Left renal cortex interstitium (tissue), 4 donors: ENCODE measurements at regions not wholly inside any gene's neighbourhood (a gene's known extent, or its start where the extent isn't known, plus 50 kb on each side); places are given as distances from the start of the nearest gene placed in this dataset.

Experiments used
- DNase-seq, 4 donors: peaks; one replicate each; pipeline ENCODE4 v3.0.0-alpha.2; 2013; ENCODE audit warnings: low read depth in 4 of 4, low spot score in 2 of 4, missing footprints in 1 of 4

- DNase-seq = no peak
Measured at GRCh38 chr2:139201516-139201915, 421.3 kb upstream of the NXPH2 start.

DNA sequence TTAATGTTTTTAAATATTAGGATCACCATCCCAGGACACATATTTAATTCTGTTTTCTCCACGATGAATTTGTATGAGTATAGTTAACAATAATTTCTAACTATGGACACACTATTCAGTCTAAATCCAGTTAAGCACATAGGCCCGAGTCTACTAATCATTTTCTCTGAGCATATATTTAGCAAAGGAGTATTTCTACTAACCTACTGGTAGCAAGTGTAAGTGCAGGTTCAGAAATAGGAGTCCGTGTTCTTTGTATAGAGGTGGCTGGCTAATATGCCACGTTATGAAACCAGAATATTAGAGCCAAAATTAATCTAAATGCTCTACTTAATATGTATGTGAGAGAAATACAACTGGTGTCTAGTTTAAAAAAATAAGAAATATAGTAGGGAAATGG lies 416.6 kb upstream of the NXPH2 start:
- DNase-seq = no peak

GRCh38 chr2:139194546-139194945 lies 414.4 kb upstream of the NXPH2 start:
- no peak for DNase-seq

DNA sequence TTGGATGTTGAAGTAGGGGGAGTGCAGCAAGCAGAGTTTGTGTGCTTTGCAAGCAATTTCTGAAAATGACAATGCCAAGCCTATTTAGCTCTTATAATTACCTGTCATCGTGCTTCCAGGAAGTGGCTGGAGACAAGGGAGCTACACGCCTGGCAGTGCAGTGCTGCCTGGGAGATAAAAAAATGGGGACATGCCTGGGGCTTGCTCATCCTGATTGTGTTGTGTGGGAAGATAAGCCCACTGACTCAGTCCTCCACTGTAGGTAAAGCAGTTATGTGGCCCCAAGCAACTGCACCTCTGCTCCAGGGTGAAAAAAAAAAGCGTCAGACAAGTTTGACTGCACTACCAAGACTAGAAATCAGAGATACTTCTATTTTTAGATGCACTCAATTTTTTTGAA lies 396.9 kb upstream of the NXPH2 start:
- DNase-seq = no peak

DNA sequence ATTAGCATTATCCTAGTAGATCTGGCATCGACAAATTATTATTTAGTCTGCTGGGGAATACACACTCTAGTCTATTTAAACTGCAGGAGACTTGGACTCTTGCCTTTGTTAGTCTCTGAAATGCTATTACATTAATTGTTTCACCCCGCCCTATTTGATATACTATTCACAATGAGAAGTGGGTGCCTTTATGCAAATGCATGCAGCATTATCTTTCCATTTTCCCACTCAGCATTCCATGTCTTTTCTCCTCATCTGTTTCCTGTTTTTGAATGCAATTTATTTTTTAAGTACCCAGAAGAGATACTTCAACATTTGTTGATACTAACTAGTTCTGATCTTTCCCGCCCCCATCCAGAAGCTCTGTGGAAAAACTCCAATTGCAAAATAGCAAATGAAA lies 395.3 kb upstream of the NXPH2 start:
- no peak for DNase-seq

DNA sequence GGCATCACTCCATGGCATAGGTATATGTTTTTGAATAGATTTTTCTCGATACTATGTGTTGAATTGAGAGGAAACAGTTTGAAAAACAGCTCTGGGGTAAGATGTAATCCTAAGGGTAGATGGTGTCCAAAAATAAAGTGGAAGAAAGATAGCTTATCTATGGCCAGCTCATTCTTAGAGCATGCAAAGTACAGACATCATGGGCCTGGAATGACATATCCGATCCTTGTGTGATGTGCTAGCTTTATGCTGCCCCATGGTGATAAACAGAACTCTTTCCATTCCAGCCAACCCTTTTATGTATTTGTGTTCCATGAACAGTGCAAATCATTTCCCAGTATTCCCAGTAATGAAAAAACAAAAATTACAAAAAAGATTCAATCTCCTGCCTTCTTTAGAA lies 390.2 kb upstream of the NXPH2 start:
- DNase-seq = no peak

- no peak for DNase-seq
Measured at GRCh38 chr2:139165601-139166000, 385.4 kb upstream of the NXPH2 start.

- no peak for DNase-seq
Measured at GRCh38 chr2:139165041-139165440, 384.9 kb upstream of the NXPH2 start.

DNA sequence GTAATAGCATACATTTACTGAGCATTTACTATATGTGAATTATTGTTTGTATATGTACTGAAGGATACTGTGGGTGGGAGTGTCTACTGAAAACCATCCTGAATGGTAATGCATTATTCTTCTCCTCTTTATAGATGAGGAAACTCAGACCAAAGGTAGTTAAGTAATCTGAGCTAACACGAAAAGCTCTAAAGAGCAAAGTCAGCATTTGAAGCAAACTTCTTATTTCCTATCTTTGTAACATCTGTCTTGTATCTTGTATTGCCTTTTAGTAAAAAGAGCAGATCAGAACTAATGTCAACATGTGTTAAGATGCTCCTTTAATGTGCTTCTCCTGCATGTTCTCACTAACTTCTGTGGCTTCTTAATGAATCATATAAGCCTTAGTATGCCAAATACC lies 382.8 kb upstream of the NXPH2 start:
- no peak for DNase-seq

DNA sequence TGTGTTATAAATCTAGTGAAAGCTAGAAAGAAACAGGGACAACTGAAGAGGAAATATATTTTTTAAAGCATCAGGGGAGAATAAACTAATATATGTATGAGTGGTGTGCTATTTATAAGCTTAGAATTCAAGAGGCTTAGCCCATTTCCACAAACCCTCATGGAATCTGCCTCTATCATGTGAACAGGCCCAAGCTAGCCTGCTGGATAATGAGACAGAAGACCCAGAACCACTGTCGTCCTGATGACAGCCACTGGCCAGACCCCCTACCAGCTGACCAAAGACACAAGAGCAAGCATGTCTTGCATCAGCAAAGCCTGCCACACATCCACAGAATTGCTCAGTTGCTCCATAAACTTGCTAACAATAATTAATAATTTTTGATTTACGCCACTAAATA lies 382.3 kb upstream of the NXPH2 start:
- DNase-seq = no peak

GRCh38 chr2:139160836-139161235 lies 380.6 kb upstream of the NXPH2 start:
- no peak for DNase-seq

DNA sequence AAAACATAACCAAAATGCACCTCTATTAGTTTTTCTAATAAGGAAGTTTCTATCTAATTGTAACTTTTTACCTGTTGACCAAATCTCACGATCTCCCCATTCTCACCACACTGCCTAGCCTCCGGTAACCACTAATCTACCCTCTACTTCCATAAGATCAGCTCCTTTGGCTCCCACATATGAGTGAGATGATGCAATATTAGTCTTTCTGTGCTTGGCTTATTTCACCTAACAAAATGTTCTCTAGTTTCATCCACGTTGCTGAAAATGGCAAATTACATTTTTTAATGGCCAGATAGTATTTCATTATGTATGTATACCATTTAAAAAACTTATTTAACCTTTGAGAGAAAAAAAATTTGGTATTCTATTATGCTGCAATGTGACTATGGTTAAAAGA lies 379.0 kb upstream of the NXPH2 start:
- no peak for DNase-seq

GRCh38 chr2:139156730-139157129 lies 376.5 kb upstream of the NXPH2 start:
- no peak for DNase-seq

GRCh38 chr2:139155991-139156390 lies 375.8 kb upstream of the NXPH2 start:
- no peak for DNase-seq

DNA sequence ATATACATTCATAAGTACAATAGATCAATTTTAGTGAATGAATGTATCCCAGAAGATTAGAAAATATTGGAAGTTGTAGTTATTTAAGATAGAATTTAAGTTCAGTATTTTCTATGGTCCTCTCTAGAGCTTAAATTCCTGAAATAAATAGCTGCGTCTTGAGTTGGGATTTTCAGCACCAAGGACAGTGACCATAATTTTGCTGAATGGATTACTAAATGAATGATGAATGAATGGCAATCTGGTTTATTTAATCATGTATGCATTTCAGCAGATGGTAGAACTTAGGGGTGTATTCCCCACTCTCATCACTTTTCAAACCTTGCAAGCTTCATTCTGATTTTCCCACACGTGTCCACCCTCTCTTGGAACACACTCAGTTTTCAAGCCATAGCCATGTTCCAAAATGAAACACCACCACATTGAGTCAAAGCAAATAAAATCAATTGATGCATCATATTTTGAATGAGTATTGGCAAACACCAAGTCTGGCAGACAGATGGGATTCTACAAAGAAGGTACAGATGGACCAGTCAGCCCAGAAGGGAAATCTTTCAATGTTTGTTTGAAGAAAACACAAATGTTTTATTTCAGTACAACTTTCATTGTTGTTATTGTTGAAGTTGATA lies 362.2 kb upstream of the NXPH2 start:
- peak in 3 of 4 donors; percentile 0 to 10 (median 2) for DNase-seq

DNA sequence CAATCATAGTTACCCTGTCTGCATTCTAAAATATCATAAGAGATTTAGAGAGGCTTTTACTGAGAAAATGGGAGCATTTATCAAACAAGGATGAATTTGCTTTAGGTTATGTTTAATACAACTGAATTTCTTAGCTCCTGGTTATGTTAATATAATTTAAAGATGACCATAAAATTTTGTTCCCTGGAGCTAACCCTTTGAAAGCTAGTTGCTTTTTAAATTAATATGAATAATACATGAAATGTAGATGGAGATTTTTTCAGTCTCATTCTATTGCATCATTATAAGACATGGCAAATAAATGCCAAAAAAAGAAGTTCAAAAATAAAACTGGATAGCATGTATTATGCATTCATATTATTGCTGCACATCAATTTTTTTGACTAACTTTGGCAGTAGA lies 344.1 kb upstream of the NXPH2 start:
- no peak for DNase-seq

DNA sequence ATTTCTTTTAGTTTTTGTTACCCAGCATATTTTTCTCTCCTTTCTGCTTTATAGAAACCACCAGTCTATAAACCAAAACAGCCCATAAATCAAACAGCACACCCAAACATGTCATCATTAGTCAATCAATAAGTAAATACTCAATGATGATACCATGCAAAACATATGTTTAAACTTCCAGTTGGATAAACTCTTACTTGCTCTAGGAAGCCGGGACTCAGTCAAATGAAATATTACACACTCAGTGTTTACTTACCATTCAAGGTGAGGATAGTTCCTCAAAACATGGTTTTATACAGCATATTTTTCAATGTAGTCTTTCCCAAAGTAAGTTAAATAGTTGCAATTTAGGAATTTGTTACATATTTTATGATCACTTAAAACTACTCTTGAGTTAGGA lies 343.6 kb upstream of the NXPH2 start:
- no peak for DNase-seq

DNA sequence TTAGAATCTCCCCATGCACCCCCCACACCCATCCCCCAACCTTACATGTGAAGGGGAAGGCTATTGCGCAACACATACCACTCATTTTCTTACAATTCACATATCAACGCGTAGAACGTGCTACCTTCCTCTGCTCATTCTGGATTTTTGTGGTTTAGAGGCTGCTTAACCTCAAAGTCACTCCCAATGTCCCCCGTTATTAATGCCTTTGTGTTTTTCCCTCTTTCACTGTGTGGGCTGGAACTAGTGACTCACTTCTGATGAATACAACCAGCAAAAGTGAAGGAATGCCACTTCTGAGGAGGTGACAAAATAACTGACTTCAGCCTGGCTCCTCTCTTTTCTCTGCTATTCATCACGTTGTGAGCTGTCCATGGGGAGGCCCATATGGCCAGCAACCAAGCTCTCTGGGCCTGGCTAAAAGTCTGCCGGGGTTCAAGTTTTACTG lies 342.5 kb upstream of the NXPH2 start:
- DNase-seq = no peak

DNA sequence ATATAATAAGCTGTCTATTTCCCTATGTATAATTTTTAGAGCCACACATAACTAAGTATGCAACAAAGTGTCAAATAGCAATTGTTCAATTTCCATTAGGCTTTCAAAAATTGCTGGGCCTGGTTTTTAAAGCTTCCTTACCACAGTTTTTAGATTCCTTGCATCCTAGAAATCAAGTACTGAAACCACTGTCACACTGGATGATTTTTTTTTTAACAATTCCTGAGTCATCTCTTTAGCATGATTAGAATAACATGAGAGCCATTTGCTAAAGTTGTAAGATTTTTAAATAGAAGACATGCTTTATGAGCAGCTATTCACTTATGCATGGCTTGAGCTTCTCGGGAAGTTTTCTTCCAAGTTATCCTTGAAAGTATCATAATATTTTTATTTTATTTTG lies 319.5 kb upstream of the NXPH2 start:
- DNase-seq = no peak

- no peak for DNase-seq
Measured at GRCh38 chr2:139098961-139099360, 318.8 kb upstream of the NXPH2 start.

DNA sequence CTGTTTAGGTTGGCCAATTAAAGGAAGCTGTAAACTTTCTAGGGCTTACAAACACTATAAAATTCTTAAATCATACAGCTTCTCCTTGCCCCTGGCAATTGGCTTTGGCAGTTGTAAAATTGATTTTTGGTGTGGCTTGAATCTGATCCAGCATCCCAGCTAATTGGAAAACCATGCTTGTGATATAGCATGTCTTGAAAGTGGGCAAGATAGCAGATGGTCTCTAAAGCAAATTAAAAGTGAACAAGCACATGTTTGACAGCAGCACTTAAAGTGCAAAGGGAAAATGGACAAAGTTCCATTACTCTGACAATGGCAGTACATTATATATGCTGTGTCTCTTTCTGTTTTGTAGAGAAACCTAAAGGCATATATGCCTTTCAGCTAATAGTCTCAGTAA lies 302.9 kb upstream of the NXPH2 start:
- no peak for DNase-seq

DNA sequence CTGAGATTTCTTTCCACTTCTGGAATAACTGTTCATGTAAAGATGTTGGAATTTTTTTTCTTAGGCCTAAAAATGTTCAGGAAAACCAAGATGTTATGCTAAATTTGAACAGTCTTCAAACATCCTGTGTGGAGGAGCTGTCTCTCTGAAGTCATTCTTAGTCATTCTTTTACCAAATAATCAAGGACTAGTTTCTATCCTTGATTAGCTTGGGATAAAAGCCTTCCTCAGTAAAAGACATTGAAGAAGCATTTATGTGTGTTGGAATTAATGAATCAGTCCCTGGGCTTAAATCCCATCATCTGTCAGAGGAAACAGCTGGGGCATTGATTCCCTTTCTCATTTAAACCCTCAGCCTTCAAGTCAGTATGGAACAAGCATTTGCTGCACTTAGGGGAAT lies 300.1 kb upstream of the NXPH2 start:
- DNase-seq = no peak

DNA sequence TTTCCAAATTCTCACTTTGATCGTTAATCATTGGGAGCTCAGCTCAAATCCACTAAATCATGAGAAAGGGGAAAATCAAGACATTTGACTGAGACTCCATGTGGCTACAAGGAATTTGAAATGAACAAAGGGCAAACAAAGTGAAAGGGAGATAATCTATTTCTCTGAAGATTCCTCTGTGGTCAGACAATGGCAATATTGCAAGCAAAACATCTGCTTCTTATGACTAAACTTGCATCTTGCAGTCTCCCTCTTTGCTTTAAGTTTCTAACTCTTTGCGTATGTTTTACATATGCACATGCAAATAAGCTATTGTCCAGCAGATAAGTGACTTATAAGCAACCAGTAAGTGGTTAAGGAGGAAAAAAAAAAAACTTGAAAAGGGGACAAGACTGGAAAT lies 299.1 kb upstream of the NXPH2 start:
- no peak for DNase-seq
